Vagina (tissue), 2 donors: ENCODE measurements at regions not wholly inside any gene's neighbourhood (a gene's known extent, or its start where the extent isn't known, plus 50 kb on each side); places are given as distances from the start of the nearest gene placed in this dataset.

Source experiments
- DNase-seq, 2 donors: peaks; one replicate each; pipeline ENCODE4 v3.0.0-alpha.2; 2017; ENCODE audit errors: extremely low spot score in 2 of 2
- H3K27ac ChIP-seq: fragments of 200-600 bp; sonication (generic); one replicate; pipeline ENCODE4 v1.5.1; 2019
- H3K27me3 ChIP-seq: fragments of 200-600 bp; sonication (generic); one replicate; pipeline ENCODE4 v1.5.1; 2019
- H3K36me3 ChIP-seq, 2 donors: fragments of 200-600 bp; sonication (generic); one replicate each; pipeline ENCODE4 v1.5.1; 2017 to 2019
- H3K4me1 ChIP-seq: fragments of 200-600 bp; sonication (generic); one replicate; pipeline ENCODE4 v1.5.1; 2019
- H3K4me3 ChIP-seq, 2 donors: fragments of 200-600 bp; sonication (generic); 1 replicate in 1 of 2; 2 replicates in 1 of 2; pipeline ENCODE4 v1.5.1; 2016 to 2019
- H3K9me3 ChIP-seq: fragments of 200-600 bp; sonication (generic); one replicate; pipeline ENCODE4 v1.5.1; 2019
- POLR2A ChIP-seq, 2 donors: fragments of 450-650 bp; IDR thresholded peaks; one replicate each; pipeline ENCODE4 v1.6.1; 2017; ENCODE audit warnings: antibody characterized with exemption in 2 of 2, mild to moderate bottlenecking in 2 of 2, moderate library complexity in 2 of 2
- POLR2AphosphoS5 ChIP-seq, 2 donors: sonication (generic); formaldehyde crosslinking; IDR thresholded peaks; one replicate each; pipeline ENCODE4 v1.9.0; 2017; ENCODE audit warnings: antibody characterized with exemption in 2 of 2, mild to moderate bottlenecking in 2 of 2, low read depth in 1 of 2; ENCODE audit not compliant: insufficient read depth in 1 of 2
- intact Hi-C: fragments of 100-400 bp; cut with DNase I; formaldehyde crosslinking; loops from one replicate; pipeline ENCODE4 v1.15.1; 2023
- TF ChIP-seq, protein P1 (sequence below), 3 experiments: fragments of 450-650 bp in 2 of 3; fragments of 200-600 bp in 1 of 3; sonication (generic) in 1 of 3; IDR thresholded peaks; one replicate each; pipeline ENCODE4 v1.5.1; 2017 to 2019; ENCODE audit warnings: antibody characterized with exemption in 3 of 3, mild to moderate bottlenecking in 2 of 3, moderate library complexity in 2 of 3

DNA sequence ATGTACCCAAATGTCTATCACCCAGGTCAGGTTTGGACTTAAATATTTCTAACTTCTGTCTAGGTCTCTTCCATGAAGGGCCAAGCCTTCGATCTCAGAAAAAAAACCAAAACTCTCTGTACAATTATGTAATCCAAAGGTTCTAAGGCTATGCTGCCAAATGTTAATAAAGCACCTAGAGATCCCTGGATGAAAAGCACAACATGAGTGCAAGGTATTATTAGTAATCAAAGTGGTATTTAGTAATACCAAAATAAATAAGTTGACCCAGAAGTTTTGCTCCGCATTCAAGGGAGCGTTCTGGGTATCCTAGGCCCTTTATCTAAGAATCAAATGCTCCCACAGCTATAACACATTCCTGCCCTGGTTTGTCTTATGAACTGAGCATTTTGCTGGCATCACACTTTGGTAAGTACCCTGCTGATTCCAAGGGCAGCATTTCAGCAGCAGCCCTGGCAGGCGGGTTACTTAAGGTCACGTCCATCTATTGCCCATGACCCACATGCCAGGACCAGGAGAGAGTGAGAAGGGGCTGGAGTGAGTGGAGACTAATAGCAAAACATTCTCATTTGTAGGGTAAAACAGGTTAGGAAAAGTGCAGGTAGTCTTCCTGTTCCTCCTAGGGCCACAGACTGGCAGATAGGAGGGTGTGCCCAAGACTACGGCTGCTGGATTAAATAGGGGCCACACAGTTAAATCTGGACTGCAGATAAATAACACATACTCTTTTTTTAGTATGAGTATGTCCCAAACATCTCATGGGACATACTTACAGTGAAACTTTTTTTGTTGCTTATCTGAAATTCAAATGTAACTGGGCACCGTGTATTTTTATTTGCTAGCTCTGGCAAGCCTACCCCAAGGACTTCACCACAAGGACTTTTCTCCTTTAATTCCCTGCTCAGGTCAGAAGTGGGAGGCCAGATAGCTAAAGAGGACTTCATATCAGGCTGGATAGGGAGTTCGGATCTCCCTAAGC lies 76.0 kb upstream of the SNRK start:
- Histone ChIP-seq H3K4me1 (peaks cover 22% of the 10 kb centered on the region), H3K4me3 (no peak overlapping the region), H3K36me3 (no peaks in the 10 kb centered on the region), H3K9me3 (no peaks in the 10 kb centered on the region), H3K27me3 (no peaks in the 10 kb centered on the region), H3K27ac (no peak overlapping the region)
- intact Hi-C loops: no loop called here
- no peak for TF ChIP-seq POLR2AphosphoS5 (IDR thresholded peaks at IDR 0.05; ENCODE audit: insufficient read depth in 1 of 2, low read depth in 1 of 2)
- peak in 1 of 2 donors; percentile 78 for DNase-seq

DNA sequence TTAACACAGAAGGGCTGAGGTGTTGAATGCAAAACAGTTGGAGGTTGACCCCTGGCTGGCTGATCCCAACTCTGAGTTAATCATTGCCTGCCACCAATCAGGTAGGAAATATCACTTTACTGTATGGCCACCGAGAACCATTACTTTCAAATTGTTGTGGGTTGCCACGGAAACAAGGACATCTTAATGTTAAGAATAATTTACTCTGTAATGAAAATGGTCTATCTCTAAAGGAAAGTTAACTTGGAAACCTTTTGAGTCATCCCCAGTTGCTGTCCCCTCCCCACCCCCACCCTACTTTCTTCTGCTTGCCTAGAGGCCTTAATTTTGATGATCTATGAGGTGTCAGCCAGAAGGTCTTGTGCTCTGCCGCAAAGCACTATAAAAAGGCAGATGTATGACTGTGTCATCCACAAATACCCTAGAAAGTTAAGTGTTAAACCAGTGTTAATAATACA lies 78.7 kb upstream of the SNRK start:
- H3K27me3 ChIP-seq: no peaks in the 10 kb centered on the region
- H3K27ac ChIP-seq: no peak overlapping the region
- H3K4me1 ChIP-seq: peaks cover 9% of the 10 kb centered on the region
- TF ChIP-seq POLR2A (IDR thresholded peaks at IDR 0.05): no peak
- intact Hi-C loops: no loop called here
- no peaks in the 10 kb centered on the region for H3K9me3 ChIP-seq
- peak in 1 of 2 donors; percentile 18 for DNase-seq
- H3K36me3 ChIP-seq: no peaks in the 10 kb centered on the region
- no peak overlapping the region for H3K4me3 ChIP-seq

DNA sequence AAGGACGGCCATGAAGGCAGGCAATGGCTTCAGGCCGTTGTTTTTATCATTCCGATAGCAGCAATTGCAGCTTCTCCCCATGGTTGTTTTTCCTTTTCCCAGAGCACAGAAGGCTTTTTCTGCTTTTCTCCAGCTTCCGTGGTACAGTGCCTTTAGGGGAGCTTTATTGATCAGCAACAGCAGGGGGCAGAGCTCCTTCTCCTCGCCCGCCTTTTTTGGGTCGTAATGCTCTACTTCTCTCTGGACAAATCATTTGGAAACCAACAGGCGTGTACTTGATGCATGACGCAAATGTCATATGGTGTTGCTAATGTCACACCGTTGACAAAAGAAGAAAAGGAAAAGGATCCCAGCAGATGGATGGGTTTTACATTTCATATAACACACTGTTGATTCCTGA lies 79.7 kb upstream of the SNRK start:
- Histone ChIP-seq H3K27ac (no peak overlapping the region), H3K9me3 (no peaks in the 10 kb centered on the region), H3K36me3 (no peaks in the 10 kb centered on the region), H3K27me3 (no peaks in the 10 kb centered on the region), H3K4me1 (peaks cover 9% of the 10 kb centered on the region), H3K4me3 (no peak overlapping the region)
- intact Hi-C loops: no loop called here
- TF ChIP-seq POLR2AphosphoS5 (IDR thresholded peaks at IDR 0.05; ENCODE audit: insufficient read depth in 1 of 2, low read depth in 1 of 2) (no peak), POLR2A (IDR thresholded peaks at IDR 0.05) (no peak)
- TF ChIP-seq, protein P1, sequence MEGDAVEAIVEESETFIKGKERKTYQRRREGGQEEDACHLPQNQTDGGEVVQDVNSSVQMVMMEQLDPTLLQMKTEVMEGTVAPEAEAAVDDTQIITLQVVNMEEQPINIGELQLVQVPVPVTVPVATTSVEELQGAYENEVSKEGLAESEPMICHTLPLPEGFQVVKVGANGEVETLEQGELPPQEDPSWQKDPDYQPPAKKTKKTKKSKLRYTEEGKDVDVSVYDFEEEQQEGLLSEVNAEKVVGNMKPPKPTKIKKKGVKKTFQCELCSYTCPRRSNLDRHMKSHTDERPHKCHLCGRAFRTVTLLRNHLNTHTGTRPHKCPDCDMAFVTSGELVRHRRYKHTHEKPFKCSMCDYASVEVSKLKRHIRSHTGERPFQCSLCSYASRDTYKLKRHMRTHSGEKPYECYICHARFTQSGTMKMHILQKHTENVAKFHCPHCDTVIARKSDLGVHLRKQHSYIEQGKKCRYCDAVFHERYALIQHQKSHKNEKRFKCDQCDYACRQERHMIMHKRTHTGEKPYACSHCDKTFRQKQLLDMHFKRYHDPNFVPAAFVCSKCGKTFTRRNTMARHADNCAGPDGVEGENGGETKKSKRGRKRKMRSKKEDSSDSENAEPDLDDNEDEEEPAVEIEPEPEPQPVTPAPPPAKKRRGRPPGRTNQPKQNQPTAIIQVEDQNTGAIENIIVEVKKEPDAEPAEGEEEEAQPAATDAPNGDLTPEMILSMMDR (IDR thresholded peaks at IDR 0.05): no peak
- peak in 1 of 2 donors; percentile 44 for DNase-seq

DNA sequence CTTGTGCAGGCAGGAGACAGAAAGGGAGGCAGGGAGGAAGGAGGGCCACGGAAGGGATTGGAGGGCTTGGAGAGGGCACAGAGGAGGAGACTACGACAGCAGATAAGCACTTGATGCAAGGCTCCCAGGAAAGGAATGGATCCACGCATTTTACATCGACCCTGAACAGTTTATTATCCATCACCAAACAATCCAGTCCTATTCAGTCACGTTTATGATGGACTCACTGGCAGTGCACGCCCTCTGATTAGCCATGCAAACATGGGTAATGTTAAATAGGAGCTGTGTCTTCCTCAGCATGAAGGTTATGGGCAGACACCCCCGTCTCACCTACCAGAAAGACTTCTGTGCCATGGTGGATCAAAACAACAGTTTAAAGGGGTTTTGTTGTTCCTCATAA lies 80.2 kb upstream of the SNRK start:
- Histone ChIP-seq H3K27ac (no peak overlapping the region), H3K4me1 (peaks cover 8% of the 10 kb centered on the region), H3K4me3 (no peak overlapping the region), H3K27me3 (no peaks in the 10 kb centered on the region), H3K36me3 (no peaks in the 10 kb centered on the region), H3K9me3 (no peaks in the 10 kb centered on the region)
- intact Hi-C loops: no loop called here
- peak in 1 of 2 donors; percentile 67 for DNase-seq
- TF ChIP-seq POLR2AphosphoS5 (IDR thresholded peaks at IDR 0.05; ENCODE audit: insufficient read depth in 1 of 2, low read depth in 1 of 2): no peak
- TF ChIP-seq POLR2A (IDR thresholded peaks at IDR 0.05): no peak
- TF ChIP-seq, protein P1 (IDR thresholded peaks at IDR 0.05): no peak

- Histone ChIP-seq H3K27ac (no peak overlapping the region), H3K27me3 (no peaks in the 10 kb centered on the region), H3K36me3 (no peaks in the 10 kb centered on the region), H3K4me3 (no peak overlapping the region), H3K9me3 (no peaks in the 10 kb centered on the region), H3K4me1 (no peaks in the 10 kb centered on the region)
- no peak for DNase-seq
- intact Hi-C loops: no loop called here
- TF ChIP-seq POLR2AphosphoS5 (IDR thresholded peaks at IDR 0.05; ENCODE audit: insufficient read depth in 1 of 2, low read depth in 1 of 2) (no peak), POLR2A (IDR thresholded peaks at IDR 0.05) (no peak)
- TF ChIP-seq, protein P1 (IDR thresholded peaks at IDR 0.05): no peak
Observed at GRCh38 chr3:43203022-43203421, 83.3 kb upstream of the SNRK start.

DNA sequence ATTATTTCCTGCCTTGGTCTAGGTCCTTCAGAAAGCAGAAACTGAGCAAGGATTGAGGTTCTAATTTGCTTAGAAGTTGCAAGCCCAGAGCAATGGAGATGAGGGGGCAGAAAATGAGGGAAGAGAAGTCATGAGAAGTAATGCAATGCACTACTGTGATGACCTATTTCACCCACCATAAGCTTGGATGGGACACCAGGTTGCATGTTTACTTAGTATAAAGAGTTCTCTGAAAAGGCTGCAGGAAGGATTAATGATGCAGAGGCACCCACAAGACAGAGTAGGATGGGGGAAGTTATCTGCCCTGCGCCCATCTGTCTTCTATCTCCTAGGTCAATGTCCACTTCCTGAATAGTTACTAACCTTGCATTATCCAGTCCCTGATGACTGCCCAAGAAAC lies 84.8 kb upstream of the SNRK start:
- Histone ChIP-seq H3K27ac (no peak overlapping the region), H3K27me3 (no peaks in the 10 kb centered on the region), H3K36me3 (no peaks in the 10 kb centered on the region), H3K4me3 (no peak overlapping the region), H3K4me1 (no peaks in the 10 kb centered on the region), H3K9me3 (no peaks in the 10 kb centered on the region)
- no peak for DNase-seq
- intact Hi-C loops: no loop called here
- TF ChIP-seq, protein P1 (IDR thresholded peaks at IDR 0.05): no peak
- TF ChIP-seq POLR2AphosphoS5 (IDR thresholded peaks at IDR 0.05; ENCODE audit: insufficient read depth in 1 of 2, low read depth in 1 of 2) (no peak), POLR2A (IDR thresholded peaks at IDR 0.05) (no peak)
